ENCODE measurements at regions not wholly inside any gene's neighbourhood (a gene's known extent, or its start where the extent isn't known, plus 50 kb on each side); places are given as distances from the start of the nearest gene placed in this dataset.

- TF ChIP-seq, protein P1, sequence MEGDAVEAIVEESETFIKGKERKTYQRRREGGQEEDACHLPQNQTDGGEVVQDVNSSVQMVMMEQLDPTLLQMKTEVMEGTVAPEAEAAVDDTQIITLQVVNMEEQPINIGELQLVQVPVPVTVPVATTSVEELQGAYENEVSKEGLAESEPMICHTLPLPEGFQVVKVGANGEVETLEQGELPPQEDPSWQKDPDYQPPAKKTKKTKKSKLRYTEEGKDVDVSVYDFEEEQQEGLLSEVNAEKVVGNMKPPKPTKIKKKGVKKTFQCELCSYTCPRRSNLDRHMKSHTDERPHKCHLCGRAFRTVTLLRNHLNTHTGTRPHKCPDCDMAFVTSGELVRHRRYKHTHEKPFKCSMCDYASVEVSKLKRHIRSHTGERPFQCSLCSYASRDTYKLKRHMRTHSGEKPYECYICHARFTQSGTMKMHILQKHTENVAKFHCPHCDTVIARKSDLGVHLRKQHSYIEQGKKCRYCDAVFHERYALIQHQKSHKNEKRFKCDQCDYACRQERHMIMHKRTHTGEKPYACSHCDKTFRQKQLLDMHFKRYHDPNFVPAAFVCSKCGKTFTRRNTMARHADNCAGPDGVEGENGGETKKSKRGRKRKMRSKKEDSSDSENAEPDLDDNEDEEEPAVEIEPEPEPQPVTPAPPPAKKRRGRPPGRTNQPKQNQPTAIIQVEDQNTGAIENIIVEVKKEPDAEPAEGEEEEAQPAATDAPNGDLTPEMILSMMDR (conservative IDR thresholded peaks at IDR 0.05; ENCODE audit: low read depth, low read length), result no peak
- no peak for TF ChIP-seq EZH2 (IDR thresholded peaks at IDR 0.05; ENCODE audit: low read length, unreplicated experiment)
Measured at GRCh38 chr7:26478550-26478949, 186.9 kb downstream of the SNX10 start.

Data from PC-3 (cell line).